GM21381 (cell line): ENCODE measurements at regions not wholly inside any gene's neighbourhood (a gene's known extent, or its start where the extent isn't known, plus 50 kb on each side); places are given as distances from the start of the nearest gene placed in this dataset.
"Not testable (repeated sequence)": the region's sequence is repeated elsewhere in the genome, so short reads cannot be mapped to it uniquely, and the experiment has no call there.

Source experiments
- ATAC-seq: cut with Tn5 transposase; IDR thresholded peaks from one replicate; pipeline ENCODE4 v1.9.1; 2021; ENCODE audit warnings: mild to moderate bottlenecking, moderate library complexity; ENCODE audit not compliant: unreplicated experiment

DNA sequence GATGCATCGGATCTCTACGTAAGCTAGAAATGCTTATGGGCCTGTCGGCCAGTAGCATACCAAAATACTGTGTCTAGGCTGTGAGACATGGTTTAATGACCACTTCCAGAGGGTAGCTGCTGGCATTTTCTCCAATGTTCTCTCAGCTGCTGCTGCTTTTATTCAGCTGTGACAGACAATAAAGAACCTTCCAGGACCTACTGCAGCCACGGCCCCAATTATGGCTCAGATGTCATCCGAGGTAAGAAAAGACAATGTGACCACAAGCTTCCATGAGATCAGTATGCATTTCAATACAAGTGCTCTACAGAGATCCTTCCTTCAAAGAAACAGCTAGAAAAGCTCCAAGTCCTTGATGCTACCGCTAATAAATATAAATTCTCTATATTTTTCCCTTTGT lies 256.2 kb downstream of the SDHAF3 start:
- ATAC-seq = no peak

DNA sequence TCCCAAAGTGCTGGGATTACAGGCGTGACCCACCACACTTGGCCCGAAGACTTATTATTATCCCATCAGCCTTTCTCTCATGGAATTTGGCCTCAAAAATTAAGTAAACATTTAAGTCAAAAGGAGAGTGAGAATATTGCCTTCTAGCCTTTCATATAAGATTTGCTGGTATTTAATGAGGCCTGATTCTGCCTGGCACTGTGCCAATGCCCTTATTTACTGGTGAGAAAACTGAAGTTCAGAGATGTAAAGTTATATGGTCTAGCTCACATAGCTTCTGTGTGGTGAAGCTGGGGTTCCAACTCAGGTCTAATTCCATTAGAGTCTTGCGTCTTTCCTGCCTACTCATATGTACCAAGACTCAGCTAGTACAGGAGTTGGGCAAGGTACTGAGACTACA lies 260.2 kb downstream of the SDHAF3 start:
- ATAC-seq = no peak

DNA sequence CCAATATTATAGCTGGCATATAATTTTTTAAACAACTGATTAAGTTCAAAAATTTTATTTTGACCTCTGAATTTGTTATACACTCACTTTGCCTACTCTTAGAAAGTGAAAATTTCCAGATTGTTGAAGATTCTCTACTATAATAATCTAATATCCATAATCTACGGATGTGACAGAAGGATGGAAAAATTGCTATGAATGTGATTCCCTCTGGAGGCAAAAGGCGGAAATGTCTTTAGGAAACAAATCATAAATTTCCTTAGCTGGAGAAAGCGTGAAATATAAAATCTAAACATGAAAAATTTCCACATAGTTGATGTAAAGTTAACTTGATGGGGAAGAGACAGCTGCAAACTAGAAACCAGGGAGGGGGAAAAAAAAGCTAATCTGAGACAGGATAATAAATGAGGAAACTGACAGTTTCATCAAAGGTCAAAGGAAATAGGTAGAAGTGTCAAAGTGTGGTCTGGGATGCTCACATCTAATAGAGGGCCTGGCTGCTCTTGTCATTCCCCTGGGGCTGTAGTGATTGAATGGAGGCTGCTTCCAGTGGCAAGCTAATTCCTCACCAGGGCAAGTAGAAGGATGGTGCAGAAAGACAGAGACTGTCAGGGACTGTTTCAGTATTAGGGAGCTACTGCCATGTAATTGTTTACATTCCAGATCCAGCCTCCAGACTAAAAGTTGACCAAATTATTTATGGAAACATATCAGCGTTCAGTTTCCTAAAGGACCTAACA lies 264.5 kb downstream of the SDHAF3 start:
- ATAC-seq = no peak

DNA sequence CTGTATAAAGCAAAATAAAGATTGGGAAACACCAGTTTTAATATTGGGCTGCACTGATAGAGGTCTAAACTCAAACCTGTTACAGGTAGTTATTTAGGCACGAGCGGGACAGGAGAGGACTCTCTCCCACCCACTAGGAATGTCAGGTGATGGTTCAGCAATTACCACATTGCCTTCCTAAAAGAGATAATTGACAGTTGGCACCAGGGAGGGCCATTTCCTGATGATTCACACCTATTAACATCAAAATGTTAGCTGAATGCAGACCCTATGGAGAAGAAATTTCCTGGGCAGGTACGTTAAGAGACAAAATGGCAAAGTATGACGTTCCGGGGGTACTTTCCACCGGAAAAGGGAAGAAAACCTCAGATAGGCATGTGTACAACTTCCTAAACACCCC lies 272.6 kb downstream of the SDHAF3 start:
- no peak for ATAC-seq

DNA sequence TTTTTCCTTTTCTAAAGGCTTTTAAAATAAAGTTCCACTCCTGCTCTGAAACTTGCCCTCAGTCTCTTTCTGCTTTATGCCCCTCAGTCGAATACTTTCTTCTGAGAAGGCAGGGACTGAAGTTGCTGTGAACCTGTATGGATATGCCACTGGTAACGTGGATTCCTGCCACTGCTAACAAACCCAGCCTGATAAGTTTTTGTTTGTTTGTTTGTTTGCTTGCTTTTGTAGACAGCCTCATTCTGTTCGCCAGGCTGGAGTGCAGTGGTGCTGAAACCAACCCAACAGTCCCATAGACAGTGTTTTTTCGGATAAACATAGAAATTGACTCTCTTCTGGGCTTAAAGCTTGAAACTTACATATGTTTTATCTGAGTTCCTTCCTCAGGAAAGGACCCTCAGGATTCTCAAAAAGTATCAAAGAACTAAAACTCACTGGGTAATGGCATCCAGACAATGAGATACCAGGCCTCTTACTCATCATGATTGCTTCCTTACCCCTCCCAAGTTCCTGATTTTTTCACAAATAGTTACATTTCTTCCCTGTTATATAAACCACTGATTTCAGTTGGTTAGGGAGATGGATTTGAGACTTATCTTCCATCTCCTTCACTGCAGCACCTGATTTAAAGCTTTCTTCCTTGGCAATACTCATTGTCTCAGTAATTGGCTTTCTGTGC lies 273.6 kb downstream of the SDHAF3 start:
- no peak for ATAC-seq

DNA sequence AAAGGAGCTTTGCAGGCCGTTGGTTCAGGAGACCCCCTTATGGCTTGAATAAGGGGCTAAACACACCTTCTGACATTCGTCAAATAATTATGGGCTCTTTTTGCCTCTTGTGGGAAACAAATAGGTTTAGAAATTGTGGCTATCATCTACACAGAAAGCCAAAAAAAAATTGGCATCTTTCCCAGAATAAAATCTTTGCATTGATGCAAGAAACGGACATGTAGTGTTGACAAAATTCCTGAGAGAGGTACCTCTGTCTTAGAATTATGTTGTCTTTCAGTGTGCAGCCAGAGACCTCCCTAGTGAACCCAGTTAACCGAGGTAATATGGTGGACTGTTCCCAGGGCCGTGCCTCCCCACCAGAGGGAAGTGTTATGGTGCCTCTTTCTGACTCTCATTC lies 283.9 kb downstream of the SDHAF3 start:
- no peak for ATAC-seq

DNA sequence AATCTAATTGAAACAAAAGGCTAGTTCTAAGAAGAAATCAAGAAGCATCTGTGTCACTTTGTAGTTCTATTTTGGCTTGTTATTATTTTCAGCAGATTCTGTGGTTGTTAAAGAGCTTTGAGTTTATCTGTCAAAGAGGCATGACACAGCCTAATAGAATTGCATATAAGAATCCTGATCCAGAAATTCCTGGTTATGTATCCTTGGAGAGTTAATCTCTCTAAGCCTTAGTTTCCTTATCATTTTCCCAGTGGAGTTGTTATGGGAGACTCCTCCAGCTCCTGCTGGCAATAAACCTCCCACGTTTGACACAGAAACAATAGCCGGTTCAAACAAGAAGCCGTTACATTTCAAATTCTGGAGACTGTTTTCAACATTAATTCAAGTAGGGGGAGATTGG lies 288.3 kb downstream of the SDHAF3 start:
- no peak for ATAC-seq

DNA sequence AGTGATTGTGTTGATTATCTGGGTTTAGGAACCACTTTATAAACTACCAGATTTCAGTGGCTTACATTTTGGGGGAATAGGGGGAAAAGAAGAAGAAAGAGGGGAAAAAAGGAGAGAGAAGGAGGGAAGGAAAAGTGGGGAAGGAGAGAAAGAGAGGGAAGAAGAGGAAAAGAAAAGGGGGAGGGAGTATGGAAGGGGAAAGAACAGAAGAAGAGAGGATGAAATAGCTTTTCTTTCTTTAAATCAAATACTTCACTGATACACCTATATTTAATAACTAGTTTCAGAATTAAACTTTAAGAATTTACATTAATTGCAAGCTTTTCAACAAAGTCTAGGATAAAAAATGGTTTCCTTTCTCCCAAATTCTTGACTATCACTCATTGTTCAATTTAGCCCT lies 289.6 kb downstream of the SDHAF3 start:
- ATAC-seq = no peak

DNA sequence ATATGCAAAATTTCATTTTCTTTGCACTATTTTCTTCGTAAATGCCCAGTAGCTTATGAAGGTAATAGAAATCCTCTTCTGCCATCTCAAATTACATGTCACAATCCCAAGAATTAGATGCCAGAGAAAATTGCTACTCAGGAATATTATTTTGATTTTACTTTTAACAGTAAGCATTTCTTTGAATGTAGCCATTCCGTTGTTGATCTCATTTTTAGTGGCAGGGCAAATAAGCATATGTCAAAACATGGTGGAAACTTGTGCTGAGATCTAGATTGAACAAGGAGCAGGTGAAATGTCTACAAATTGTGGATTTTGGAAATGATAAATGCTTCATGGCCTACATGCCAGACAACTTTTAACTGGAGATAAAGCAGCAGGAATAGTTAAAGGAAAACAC lies 291.8 kb downstream of the SDHAF3 start:
- no peak for ATAC-seq

DNA sequence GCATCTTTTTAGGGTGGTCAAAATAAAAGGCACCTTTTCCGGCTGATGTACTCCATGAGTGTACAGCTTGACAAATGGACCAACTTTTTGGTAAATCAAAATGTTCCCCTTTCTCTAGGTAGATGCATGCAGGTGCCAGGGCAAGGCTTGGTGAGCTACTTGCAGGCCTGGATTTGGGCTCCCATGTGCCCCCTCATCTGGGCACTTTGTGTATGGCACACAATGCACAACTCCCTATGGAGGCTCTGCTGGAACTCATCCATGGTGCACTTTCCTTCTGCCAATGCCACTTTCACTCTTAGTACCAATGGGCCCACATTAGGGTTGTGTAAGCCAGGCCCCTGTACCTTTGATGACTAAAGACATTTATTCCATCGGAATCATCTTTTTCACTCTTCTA lies 300.8 kb downstream of the SDHAF3 start:
- no peak for ATAC-seq

DNA sequence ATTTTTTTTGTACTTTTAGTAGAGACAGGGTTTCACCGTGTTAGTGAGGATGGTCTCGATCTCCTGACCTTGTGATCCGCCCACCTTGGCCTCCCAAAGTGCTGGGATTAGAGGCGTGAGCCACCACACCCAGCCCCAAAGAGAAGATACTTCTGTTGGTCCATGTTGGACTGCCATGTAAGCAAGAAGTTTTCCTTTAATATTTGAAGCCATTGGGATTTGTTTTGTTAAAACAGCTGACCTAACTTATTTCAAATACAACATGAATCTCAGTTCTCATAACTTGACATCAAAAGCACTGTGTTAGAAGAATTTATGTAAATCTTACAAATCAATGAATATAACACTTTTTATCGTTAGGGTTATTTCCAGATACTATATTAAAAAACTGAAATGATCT lies 302.4 kb downstream of the SDHAF3 start:
- no peak for ATAC-seq

DNA sequence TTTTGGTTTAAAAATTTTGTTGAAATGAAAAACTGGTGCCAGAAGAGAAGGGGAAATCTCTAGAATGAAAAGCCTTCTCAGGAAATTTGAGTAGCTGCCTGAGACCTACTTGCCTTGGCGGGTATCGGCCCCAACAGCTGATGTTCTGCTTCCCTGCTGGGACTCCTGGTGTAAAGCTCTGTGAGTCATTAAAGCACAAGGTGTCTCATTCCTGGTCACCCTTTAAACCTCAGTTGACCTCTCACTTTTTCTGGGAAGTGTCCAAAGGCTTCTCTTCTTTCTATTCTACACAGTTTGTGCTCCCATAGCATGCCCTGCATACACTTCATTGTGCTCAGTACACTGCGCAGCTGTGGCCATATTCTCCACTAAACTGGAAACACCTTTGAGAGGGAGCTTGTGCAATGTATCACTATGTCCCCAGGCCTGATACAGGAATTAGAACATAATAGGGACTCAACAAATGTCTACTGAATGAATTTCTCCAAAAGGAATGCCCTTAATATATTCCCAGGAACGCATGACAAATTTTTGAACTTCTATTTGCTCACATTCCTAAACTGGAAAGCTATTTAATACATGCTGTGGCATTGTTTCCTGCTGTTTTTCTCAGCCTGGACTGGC lies 303.9 kb downstream of the SDHAF3 start:
- no peak for ATAC-seq

DNA sequence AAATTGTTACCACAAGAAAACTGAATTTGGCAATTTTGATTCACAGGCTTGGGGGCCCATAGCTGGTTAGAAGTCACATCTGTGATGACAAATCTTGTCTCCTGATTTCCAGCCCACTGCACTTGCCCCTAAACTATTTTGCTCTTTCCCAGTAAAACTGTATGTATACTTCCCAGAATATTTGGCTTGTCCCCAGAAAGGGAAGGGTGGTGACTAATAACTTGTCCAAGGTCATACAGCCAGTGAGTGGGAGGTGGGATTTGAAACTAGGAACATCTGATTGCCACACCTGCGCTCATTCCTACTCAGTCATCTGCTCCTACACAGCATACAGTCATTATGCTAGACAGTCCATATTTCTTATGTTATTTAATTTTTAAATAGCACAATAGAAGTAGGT lies 304.5 kb downstream of the SDHAF3 start:
- no peak for ATAC-seq

DNA sequence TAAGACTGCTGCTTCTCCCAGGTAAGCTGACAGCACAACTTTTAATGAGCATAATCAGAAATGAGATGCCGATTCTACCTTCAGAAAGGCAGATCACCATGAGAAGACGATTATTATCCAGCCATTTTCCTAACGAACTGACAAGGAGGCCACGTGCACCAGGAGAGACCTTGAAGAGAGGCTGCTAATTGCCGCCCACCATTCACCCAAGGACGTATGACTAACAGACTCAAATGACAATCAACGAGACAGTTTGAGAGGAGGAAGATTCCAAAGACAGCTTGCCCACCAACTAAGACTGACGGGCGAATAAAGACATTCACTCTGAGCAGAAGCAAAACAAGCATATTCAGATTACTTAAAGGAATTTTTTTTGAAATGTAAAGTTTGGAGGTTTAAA lies 301.9 kb upstream of the TAC1 start:
- ATAC-seq = no peak

DNA sequence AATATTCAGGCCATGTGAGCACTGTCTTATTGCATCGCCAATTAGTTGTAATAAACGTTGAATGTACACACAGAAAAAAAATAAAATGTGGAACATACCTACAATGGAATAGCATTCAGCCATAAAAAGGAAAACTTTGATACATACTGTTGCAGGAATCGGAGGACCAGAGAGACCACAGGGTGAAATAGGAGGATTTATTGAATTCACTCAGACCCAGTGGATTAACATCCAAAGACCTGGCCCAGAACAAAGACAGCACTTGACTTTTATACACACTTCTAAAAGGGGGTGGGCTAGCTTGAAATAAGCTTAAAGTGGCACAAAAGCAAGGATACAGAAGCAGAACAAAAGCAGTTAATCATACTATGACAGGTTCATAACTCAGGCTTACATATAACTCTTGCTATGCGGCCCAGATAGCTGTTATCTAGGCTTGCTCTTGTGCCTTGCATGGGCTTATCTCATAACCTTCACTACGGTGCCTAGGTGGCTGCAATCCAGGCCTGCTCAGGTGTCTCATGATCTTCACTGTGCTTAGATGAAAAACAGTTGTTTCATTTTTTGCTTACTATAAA lies 292.2 kb upstream of the TAC1 start:
- no peak for ATAC-seq

DNA sequence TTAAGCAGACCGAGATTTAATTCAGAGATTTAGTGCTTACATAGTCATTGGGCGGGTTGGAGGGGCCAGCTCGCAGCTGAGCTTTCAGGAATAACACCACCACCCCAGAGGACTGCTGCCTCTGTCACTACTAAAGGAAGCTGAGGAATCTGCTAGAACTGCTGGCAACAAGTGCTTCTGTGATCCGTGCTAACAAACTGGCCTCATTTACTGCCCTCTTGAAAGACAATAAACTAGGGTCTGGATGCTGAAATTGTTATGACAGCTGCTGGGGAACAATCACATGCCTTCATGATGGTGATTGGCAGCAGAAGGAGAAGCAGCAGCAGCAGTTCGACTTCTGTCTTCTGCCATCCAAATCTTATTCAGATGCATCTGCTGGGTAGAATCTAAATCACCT lies 285.5 kb upstream of the TAC1 start:
- no peak for ATAC-seq

DNA sequence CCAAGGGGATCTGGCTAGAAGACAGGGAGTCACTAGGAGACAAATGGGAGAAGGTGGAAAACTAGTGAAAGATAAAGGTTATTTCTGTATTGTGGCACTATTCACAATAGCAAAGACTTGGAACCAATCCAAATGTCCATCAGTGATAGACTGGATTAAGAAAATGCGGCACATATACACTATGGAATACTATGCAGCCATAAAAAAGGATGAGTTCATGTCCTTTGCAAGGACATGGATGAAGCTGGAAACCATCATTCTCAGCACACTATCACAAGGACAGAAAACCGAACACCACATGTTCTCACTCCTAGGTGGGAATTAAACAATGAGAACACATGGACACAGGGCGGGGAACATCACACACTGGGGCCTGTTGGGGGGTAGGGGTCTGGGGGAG lies 282.4 kb upstream of the TAC1 start:
- ATAC-seq = not testable (repeated sequence)

DNA sequence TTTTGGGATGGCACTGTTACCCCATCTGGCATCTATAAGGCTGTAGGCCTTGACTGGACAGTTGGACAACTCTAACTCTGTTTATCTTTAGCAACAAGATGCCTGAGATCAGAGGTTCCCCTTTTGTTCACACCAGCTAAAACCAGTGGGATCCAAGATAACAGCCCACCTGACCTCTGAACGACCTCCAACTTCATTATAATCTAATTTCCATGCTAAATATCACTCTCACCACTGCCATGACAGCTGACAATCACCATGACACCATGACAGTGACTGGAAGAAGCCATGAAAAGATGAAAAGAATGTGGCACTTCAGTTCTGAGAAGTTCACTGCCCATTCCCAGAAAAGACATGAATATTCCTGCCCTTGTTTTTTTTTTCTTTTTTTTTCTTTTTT lies 281.4 kb upstream of the TAC1 start:
- ATAC-seq = no peak

DNA sequence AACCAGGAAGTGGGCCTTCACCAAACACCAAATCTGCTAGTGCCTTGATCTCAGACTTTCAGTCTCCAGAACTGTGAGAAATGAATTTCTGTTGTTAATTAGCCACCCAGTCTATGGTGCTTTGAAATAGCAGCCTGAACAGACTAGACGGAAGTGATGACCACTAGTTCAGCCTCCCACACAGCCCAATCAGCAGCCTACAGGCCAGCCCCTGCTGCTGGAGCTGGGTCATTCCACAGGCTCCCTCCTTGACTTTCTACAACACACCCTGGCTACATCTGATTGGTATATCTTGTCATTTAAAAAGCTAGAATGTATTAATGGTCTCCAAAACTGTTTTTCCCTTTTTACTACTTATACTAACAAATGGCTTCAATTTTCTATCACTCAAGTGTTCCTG lies 277.2 kb upstream of the TAC1 start:
- ATAC-seq = no peak

DNA sequence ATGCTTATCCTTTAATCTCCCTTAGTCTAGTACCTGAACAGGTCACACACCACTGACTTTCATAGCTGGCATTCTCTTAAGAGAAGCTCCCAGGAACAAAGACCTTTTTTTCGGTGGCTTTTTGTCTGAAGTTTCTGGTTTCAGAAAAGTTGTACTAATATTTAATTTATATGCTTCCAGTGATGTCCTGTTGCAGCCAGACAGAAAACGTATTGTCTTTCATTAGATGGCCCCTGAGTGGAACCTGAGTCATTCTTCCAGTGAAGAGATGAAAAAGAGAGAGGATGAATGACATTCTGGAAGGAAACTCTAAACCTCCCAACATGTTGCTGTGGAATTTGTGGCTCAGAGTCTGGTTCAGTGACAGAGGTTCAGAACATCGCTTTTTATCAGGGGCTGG lies 274.8 kb upstream of the TAC1 start:
- no peak for ATAC-seq

DNA sequence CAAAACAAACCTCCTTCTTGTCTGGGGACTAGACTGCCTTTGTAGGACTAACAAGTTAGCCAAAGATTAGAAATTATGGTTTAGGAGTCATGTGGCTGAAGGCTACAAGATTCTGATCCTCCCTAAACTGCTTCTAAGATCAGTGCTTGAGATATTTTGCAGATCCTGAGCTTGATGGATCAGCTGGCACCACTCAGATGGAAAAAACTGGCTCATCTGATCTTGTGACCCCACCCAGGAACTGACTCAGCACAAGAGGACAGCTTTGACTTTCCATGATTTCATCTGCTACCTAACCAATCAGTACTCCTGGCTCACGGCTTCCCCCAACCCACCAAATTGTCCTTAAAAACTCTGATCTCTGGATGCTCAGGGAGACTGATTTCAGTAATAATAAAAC lies 271.5 kb upstream of the TAC1 start:
- no peak for ATAC-seq

DNA sequence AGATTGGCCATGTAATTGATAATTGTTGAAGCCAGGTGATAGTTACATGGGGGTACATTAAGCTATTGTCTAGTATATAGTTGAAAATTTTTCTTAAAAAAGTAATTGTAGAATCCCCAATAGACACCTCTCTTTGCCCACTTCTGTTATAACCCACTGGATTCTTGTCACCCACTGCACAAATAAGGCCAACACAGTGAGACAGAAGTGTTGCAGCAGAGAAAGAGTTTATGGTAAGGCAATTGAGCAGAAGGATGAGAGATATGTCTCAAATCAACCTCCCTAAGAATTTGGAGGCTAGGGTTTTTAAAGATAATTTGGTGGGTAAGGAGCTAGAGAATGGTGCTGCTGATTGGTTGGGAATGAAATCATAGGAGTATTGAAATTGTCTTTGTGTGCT lies 270.3 kb upstream of the TAC1 start:
- no peak for ATAC-seq
